Keratinocyte (primary cell): ENCODE measurements at regions not wholly inside any gene's neighbourhood (a gene's known extent, or its start where the extent isn't known, plus 50 kb on each side); places are given as distances from the start of the nearest gene placed in this dataset.

Source experiments
- DNase-seq: peaks from one replicate; pipeline ENCODE4 v3.0.0-alpha.2; 2011; ENCODE audit warnings: low read depth, missing footprints, low spot score
- FAIRE-seq: peaks from 2 replicates; lab custom pipeline; 2011; peaks lifted over from hg19 to GRCh38; lab: Jason Lieb, UNC
- H2AFZ ChIP-seq: 2 replicates; pipeline ENCODE4 v1.6.0; 2012; ENCODE audit warnings: low read length, control low read depth, inconsistent platforms; ENCODE audit not compliant: control insufficient read depth
- H3K27ac ChIP-seq: 2 replicates; pipeline ENCODE4 v1.5.1; 2011; ENCODE audit warnings: low read length; ENCODE audit not compliant: control insufficient read depth, insufficient read depth
- H3K27me3 ChIP-seq: 3 replicates; pipeline ENCODE4 v1.6.0; 2011; ENCODE audit warnings: low read length; ENCODE audit not compliant: control insufficient read depth, insufficient read depth; ENCODE audit errors: extremely low read depth
- H3K36me3 ChIP-seq, 2 experiments: 2 replicates in 1 of 2; 3 replicates in 1 of 2; pipeline ENCODE4 v1.5.1; 2011; ENCODE audit warnings: low read length in 2 of 2, mild to moderate bottlenecking in 1 of 2; ENCODE audit not compliant: control insufficient read depth in 2 of 2, insufficient read depth in 2 of 2; ENCODE audit errors: extremely low read depth in 1 of 2
- H3K4me1 ChIP-seq: 3 replicates; pipeline ENCODE4 v1.5.1; 2011; ENCODE audit warnings: low read length; ENCODE audit not compliant: control insufficient read depth, insufficient read depth; ENCODE audit errors: extremely low read depth
- H3K4me2 ChIP-seq: 3 replicates; pipeline ENCODE4 v1.6.0; 2011; ENCODE audit warnings: low read depth, low read length; ENCODE audit not compliant: control insufficient read depth, insufficient read depth; ENCODE audit errors: extremely low read depth
- H3K4me3 ChIP-seq, 3 experiments: fragments of 200-600 bp in 1 of 3; sonication (generic) in 1 of 3; 2 replicates in 2 of 3; 3 replicates in 1 of 3; pipeline ENCODE4 v1.5.1; 2011 to 2016; ENCODE audit warnings: low read length in 3 of 3, mild to moderate bottlenecking in 3 of 3, control low read depth in 2 of 3, inconsistent platforms in 1 of 3, low read depth in 1 of 3, mixed read lengths in 1 of 3, mixed run types in 1 of 3, moderate library complexity in 1 of 3; ENCODE audit not compliant: control insufficient read depth in 2 of 3, insufficient read depth in 2 of 3; ENCODE audit errors: extremely low read depth in 1 of 3
- H3K79me2 ChIP-seq: 2 replicates; pipeline ENCODE4 v1.6.0; 2012; ENCODE audit warnings: low read length; ENCODE audit not compliant: control insufficient read depth, insufficient read depth
- H3K9ac ChIP-seq: 3 replicates; pipeline ENCODE4 v1.6.0; 2011; ENCODE audit warnings: low read length; ENCODE audit not compliant: control insufficient read depth, insufficient read depth; ENCODE audit errors: extremely low read depth
- H3K9me1 ChIP-seq: 3 replicates; pipeline ENCODE4 v1.6.0; 2011; ENCODE audit warnings: low read length; ENCODE audit not compliant: control insufficient read depth, insufficient read depth; ENCODE audit errors: extremely low read depth
- H3K9me3 ChIP-seq: 2 replicates; pipeline ENCODE4 v1.5.1; 2012; ENCODE audit warnings: low read depth, low read length; ENCODE audit not compliant: control insufficient read depth
- H4K20me1 ChIP-seq: 3 replicates; pipeline ENCODE4 v1.6.0; 2011; ENCODE audit warnings: low read length; ENCODE audit not compliant: control insufficient read depth, insufficient read depth; ENCODE audit errors: extremely low read depth
- EZH2 ChIP-seq: IDR thresholded peaks from one replicate; pipeline ENCODE4 v1.6.1; 2012; ENCODE audit warnings: inconsistent platforms, mild to moderate bottlenecking, low read length, moderate library complexity
- dilution Hi-C: fragments of 300-500 bp; cut with MboI; formaldehyde crosslinking; loops from one replicate; pipeline ENCODE4 v1.7.0; 2020; ENCODE audit warnings: low sequenced_read_pairs; ENCODE audit not compliant: extremely low pct_ligation_motif_present
- TF ChIP-seq, protein P1 (sequence below), 3 experiments: IDR thresholded peaks in 1 of 3; conservative IDR thresholded peaks in 1 of 3; optimal IDR thresholded peaks in 1 of 3; 2 replicates in 2 of 3; 3 replicates in 1 of 3; pipeline versions ENCODE3 to v1.5.1; 2011; ENCODE audit warnings: low read length in 3 of 3, mild to moderate bottlenecking in 3 of 3, moderate library complexity in 2 of 3, control low read depth in 1 of 3, inconsistent platforms in 1 of 3; ENCODE audit not compliant: insufficient read depth in 2 of 3; ENCODE audit errors: extremely low read depth in 1 of 3

DNA sequence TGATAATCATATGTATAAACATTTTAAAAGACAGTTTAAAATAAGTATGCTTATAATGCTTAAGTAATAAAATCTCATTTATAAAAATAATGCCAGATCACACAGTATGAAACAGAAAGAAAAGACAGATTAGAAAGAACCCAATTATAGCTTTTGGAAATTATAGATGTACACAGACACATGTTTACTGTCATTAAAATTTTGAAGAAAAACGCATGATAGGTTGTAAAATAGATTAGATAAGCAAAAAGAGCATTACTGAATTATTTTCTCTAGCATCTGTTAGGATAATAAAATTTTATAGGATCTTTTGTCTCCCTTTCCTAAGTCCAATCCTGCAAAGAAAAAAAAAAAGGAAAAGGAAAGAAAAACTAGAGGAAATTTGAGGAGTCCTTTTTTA, 1107.3 kb upstream of the LRRN3 start:
- no peak overlapping the region for H3K27ac ChIP-seq
- FAIRE-seq, result no peak
- H3K4me3 ChIP-seq, result no peak overlapping the region
- no peak for DNase-seq
- H3K79me2 ChIP-seq, result no peaks in the 10 kb centered on the region
- dilution Hi-C loops, result no loop called here
- no peaks in the 10 kb centered on the region for H3K27me3 ChIP-seq
- H3K4me2 ChIP-seq, result no peak overlapping the region
- H3K36me3 ChIP-seq, result no peaks in the 10 kb centered on the region
- H3K9ac ChIP-seq, result no peak overlapping the region
- H3K9me1 ChIP-seq, result no peaks in the 10 kb centered on the region
- no peak overlapping the region for H2AFZ ChIP-seq
- TF ChIP-seq, protein P1, sequence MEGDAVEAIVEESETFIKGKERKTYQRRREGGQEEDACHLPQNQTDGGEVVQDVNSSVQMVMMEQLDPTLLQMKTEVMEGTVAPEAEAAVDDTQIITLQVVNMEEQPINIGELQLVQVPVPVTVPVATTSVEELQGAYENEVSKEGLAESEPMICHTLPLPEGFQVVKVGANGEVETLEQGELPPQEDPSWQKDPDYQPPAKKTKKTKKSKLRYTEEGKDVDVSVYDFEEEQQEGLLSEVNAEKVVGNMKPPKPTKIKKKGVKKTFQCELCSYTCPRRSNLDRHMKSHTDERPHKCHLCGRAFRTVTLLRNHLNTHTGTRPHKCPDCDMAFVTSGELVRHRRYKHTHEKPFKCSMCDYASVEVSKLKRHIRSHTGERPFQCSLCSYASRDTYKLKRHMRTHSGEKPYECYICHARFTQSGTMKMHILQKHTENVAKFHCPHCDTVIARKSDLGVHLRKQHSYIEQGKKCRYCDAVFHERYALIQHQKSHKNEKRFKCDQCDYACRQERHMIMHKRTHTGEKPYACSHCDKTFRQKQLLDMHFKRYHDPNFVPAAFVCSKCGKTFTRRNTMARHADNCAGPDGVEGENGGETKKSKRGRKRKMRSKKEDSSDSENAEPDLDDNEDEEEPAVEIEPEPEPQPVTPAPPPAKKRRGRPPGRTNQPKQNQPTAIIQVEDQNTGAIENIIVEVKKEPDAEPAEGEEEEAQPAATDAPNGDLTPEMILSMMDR (optimal IDR thresholded peaks at IDR 0.05 in 1 of 3, IDR thresholded peaks at IDR 0.05 in 1 of 3, conservative IDR thresholded peaks at IDR 0.05 in 1 of 3; ENCODE audit: extremely low read depth in 1 of 3, insufficient read depth in 2 of 3, low read length in 3 of 3), result no peak
- TF ChIP-seq EZH2, result no peak
- H4K20me1 ChIP-seq, result no peaks in the 10 kb centered on the region
- peaks cover 6% of the 10 kb centered on the region for H3K4me1 ChIP-seq
- H3K9me3 ChIP-seq, result no peaks in the 10 kb centered on the region

DNA sequence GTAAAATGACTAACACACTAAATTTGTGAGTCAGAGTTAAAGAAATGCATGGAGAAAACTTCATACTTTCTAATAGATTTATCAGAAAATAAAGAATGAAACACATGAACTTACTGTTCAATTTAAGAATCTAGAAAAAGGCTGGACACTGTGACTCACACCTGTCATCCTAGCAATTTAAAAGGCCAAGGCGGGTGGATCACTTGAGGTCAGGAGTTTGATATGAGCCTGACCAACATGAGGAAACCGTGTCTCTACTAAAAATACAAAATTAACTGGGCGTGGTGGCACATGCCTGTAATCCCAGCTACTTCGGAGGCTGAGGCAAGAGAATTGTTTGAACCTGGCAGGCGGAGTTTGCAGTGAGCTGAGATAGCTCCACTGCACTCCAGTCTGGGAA, 1106.2 kb upstream of the LRRN3 start:
- Histone ChIP-seq H3K4me3 (no peak overlapping the region), H3K27me3 (no peaks in the 10 kb centered on the region), H4K20me1 (no peaks in the 10 kb centered on the region), H3K9me1 (no peaks in the 10 kb centered on the region), H3K27ac (no peak overlapping the region), H3K9ac (no peak overlapping the region), H3K4me2 (no peak overlapping the region), H3K9me3 (no peaks in the 10 kb centered on the region), H3K4me1 (peaks cover 6% of the 10 kb centered on the region), H3K79me2 (no peaks in the 10 kb centered on the region), H2AFZ (no peak overlapping the region), H3K36me3 (no peaks in the 10 kb centered on the region)
- TF ChIP-seq EZH2, result no peak
- TF ChIP-seq, protein P1 (optimal IDR thresholded peaks at IDR 0.05 in 1 of 3, IDR thresholded peaks at IDR 0.05 in 1 of 3, conservative IDR thresholded peaks at IDR 0.05 in 1 of 3; ENCODE audit: extremely low read depth in 1 of 3, insufficient read depth in 2 of 3, low read length in 3 of 3), result no peak
- FAIRE-seq (no peak), DNase-seq (no peak)
- dilution Hi-C loops, result no loop called here
